ENCODE measurements at regions not wholly inside any gene's neighbourhood (a gene's known extent, or its start where the extent isn't known, plus 50 kb on each side); places are given as distances from the start of the nearest gene placed in this dataset.

GRCh38 chrX:14476205-14476604 is 53.1 kb upstream of the GLRA2 start:
- DNase-seq, result peak; percentile 36

- DNase-seq, result no peak
These were observed 79.6 kb upstream of the GLRA2 start for GRCh38 chrX:14449773-14450172.

- DNase-seq, result no peak
These were observed 80.9 kb upstream of the GLRA2 start for GRCh38 chrX:14448406-14448805.

GRCh38 chrX:14440106-14440505 is 89.2 kb upstream of the GLRA2 start:
- DNase-seq, result no peak

- no peak for DNase-seq
These were observed 101.7 kb upstream of the GLRA2 start for GRCh38 chrX:14427614-14428013.

GRCh38 chrX:14420841-14421240 is 108.5 kb upstream of the GLRA2 start:
- DNase-seq, result no peak

GRCh38 chrX:14412686-14413085 is 116.7 kb upstream of the GLRA2 start:
- DNase-seq, result no peak

GRCh38 chrX:14411326-14411725 is 118.0 kb upstream of the GLRA2 start:
- peak; percentile 19 for DNase-seq

- DNase-seq, result no peak
These were observed 120.0 kb upstream of the GLRA2 start for GRCh38 chrX:14409341-14409740.

GRCh38 chrX:14406225-14406624 is 123.1 kb upstream of the GLRA2 start:
- DNase-seq, result no peak

- no peak for DNase-seq
These were observed 130.6 kb upstream of the GLRA2 start for GRCh38 chrX:14398725-14399124.

GRCh38 chrX:14389682-14390081 is 139.7 kb upstream of the GLRA2 start:
- DNase-seq, result no peak

- DNase-seq, result no peak
These were observed 142.4 kb upstream of the GLRA2 start for GRCh38 chrX:14386981-14387380.

GRCh38 chrX:14380044-14380443 is 149.3 kb upstream of the GLRA2 start:
- no peak for DNase-seq

- DNase-seq, result no peak
These were observed 151.9 kb upstream of the GLRA2 start for GRCh38 chrX:14377427-14377826.

GRCh38 chrX:14363728-14364127 is 165.6 kb upstream of the GLRA2 start:
- DNase-seq, result no peak

- DNase-seq, result no peak
These were observed 166.6 kb upstream of the GLRA2 start for GRCh38 chrX:14362721-14363120.

GRCh38 chrX:14361435-14361834 is 167.9 kb upstream of the GLRA2 start:
- no peak for DNase-seq

- DNase-seq, result no peak
These were observed 169.6 kb upstream of the GLRA2 start for GRCh38 chrX:14359727-14360126.

- no peak for DNase-seq
These were observed 170.0 kb upstream of the GLRA2 start for GRCh38 chrX:14359316-14359715.

- no peak for DNase-seq
These were observed 172.0 kb upstream of the GLRA2 start for GRCh38 chrX:14357314-14357713.

- no peak for DNase-seq
These were observed 172.9 kb upstream of the GLRA2 start for GRCh38 chrX:14356401-14356800.

GRCh38 chrX:14355556-14355955 is 173.8 kb upstream of the GLRA2 start:
- no peak for DNase-seq

GRCh38 chrX:14354521-14354920 is 174.8 kb upstream of the GLRA2 start:
- no peak for DNase-seq

- DNase-seq, result no peak
These were observed 176.8 kb upstream of the GLRA2 start for GRCh38 chrX:14352511-14352910.

Measured in femur (tissue), 1 donor.